Spleen (tissue), 7 donors: ENCODE measurements at regions not wholly inside any gene's neighbourhood (a gene's known extent, or its start where the extent isn't known, plus 50 kb on each side); places are given as distances from the start of the nearest gene placed in this dataset.

Experiments
- POLR2A ChIP-seq, 3 donors: fragments of 450-650 bp; IDR thresholded peaks; one replicate each; pipeline ENCODE4 v1.5.1; 2017; ENCODE audit warnings: antibody characterized with exemption in 3 of 3, mild to moderate bottlenecking in 1 of 3
- TF ChIP-seq, protein P1 (sequence below), 11 experiments: fragments of 200-600 bp in 7 of 11; fragments of 450-650 bp in 4 of 11; sonication (generic) in 4 of 11; IDR thresholded peaks in 8 of 11; conservative IDR thresholded peaks in 3 of 11; 1 replicate in 7 of 11; 2 replicates in 4 of 11; pipeline versions ENCODE4 v1.4.0 to v1.8.0; 2016 to 2021; ENCODE audit warnings: antibody characterized with exemption in 11 of 11, inconsistent platforms in 4 of 11, mild to moderate bottlenecking in 1 of 11
- donor health status: DM: no; HTN: no; CAD: no; lungs with moderate emphysema.
- donor health status: DM: no; HTN: no; CAD: no.
- donor health status: DM: no; HTN: no; CAD: no.

GRCh38 chr7:80014511-80014910 is 120.1 kb upstream of the GNAI1 start:
- TF ChIP-seq, protein P1, sequence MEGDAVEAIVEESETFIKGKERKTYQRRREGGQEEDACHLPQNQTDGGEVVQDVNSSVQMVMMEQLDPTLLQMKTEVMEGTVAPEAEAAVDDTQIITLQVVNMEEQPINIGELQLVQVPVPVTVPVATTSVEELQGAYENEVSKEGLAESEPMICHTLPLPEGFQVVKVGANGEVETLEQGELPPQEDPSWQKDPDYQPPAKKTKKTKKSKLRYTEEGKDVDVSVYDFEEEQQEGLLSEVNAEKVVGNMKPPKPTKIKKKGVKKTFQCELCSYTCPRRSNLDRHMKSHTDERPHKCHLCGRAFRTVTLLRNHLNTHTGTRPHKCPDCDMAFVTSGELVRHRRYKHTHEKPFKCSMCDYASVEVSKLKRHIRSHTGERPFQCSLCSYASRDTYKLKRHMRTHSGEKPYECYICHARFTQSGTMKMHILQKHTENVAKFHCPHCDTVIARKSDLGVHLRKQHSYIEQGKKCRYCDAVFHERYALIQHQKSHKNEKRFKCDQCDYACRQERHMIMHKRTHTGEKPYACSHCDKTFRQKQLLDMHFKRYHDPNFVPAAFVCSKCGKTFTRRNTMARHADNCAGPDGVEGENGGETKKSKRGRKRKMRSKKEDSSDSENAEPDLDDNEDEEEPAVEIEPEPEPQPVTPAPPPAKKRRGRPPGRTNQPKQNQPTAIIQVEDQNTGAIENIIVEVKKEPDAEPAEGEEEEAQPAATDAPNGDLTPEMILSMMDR (IDR thresholded peaks at IDR 0.05 in 8 of 11, conservative IDR thresholded peaks at IDR 0.05 in 3 of 11), result no peak
- TF ChIP-seq POLR2A (IDR thresholded peaks at IDR 0.05), result no peak
